Neuronal stem cell (in vitro differentiated cells): ENCODE measurements at regions not wholly inside any gene's neighbourhood (a gene's known extent, or its start where the extent isn't known, plus 50 kb on each side); places are given as distances from the start of the nearest gene placed in this dataset.

ENCODE experiments used
- DNase-seq: peaks from one replicate; pipeline ENCODE4 v3.0.0-alpha.2; 2013; ENCODE audit warnings: low spot score
- H2AFZ ChIP-seq: one replicate; pipeline ENCODE4 v1.6.1; 2013; ENCODE audit warnings: mild to moderate bottlenecking, low read length, inconsistent platforms
- H2AK5ac ChIP-seq: 2 replicates; pipeline ENCODE4 v1.6.1; 2013; ENCODE audit warnings: low read depth, mild to moderate bottlenecking, inconsistent platforms, low read length, moderate library complexity, mixed read lengths
- H2BK120ac ChIP-seq: 2 replicates; pipeline ENCODE4 v1.6.1; 2013; ENCODE audit warnings: low read depth, mild to moderate bottlenecking, inconsistent platforms, low read length, moderate library complexity, mixed read lengths
- H2BK12ac ChIP-seq: one replicate; pipeline ENCODE4 v1.6.1; 2013; ENCODE audit warnings: low read length, inconsistent platforms
- H2BK15ac ChIP-seq: 2 replicates; pipeline ENCODE4 v1.6.1; 2013; ENCODE audit warnings: mild to moderate bottlenecking, low read length, inconsistent platforms, mixed read lengths
- H2BK5ac ChIP-seq: one replicate; pipeline ENCODE4 v1.6.1; 2013; ENCODE audit warnings: inconsistent platforms, mild to moderate bottlenecking, low read length, moderate library complexity
- H3K14ac ChIP-seq: one replicate; pipeline ENCODE4 v1.6.1; 2013; ENCODE audit warnings: low read length, inconsistent platforms
- H3K18ac ChIP-seq: 2 replicates; pipeline ENCODE4 v1.6.1; 2013; ENCODE audit warnings: low read length, inconsistent platforms
- H3K23ac ChIP-seq: 2 replicates; pipeline ENCODE4 v1.6.1; 2013; ENCODE audit warnings: low read depth, mild to moderate bottlenecking, mixed read lengths, low read length, inconsistent platforms; ENCODE audit not compliant: poor library complexity
- H3K27ac ChIP-seq: replicated peaks from 3 replicates; pipeline ENCODE4 v1.5.1; 2013; ENCODE audit warnings: low read length, inconsistent platforms
- H3K27me3 ChIP-seq, 3 experiments: 2 replicates each; pipeline ENCODE4 v1.6.1; 2013; ENCODE audit warnings: low read length in 3 of 3, mild to moderate bottlenecking in 2 of 3, inconsistent platforms in 1 of 3, low read depth in 1 of 3, mixed read lengths in 1 of 3, moderate library complexity in 1 of 3; ENCODE audit not compliant: control insufficient read depth in 3 of 3, insufficient read depth in 3 of 3
- H3K36me3 ChIP-seq, 2 donors: replicated peaks in 1 of 2; 2 replicates each; pipeline ENCODE4 v1.6.1; 2013; ENCODE audit warnings: low read length in 2 of 2; ENCODE audit not compliant: control insufficient read depth in 2 of 2, insufficient read depth in 2 of 2
- H3K4ac ChIP-seq: 2 replicates; pipeline ENCODE4 v1.6.1; 2013; ENCODE audit warnings: inconsistent platforms, mild to moderate bottlenecking, low read length, moderate library complexity
- H3K4me1 ChIP-seq, 2 donors: 1 replicate in 1 of 2; 2 replicates in 1 of 2; pipeline ENCODE4 v1.6.1; 2013; ENCODE audit warnings: low read length in 2 of 2, low read depth in 1 of 2; ENCODE audit not compliant: control insufficient read depth in 2 of 2, insufficient read depth in 1 of 2
- H3K4me2 ChIP-seq: one replicate; pipeline ENCODE4 v1.6.1; 2013; ENCODE audit warnings: mild to moderate bottlenecking, low read length, inconsistent platforms; ENCODE audit not compliant: insufficient read depth, poor library complexity, severe bottlenecking
- H3K4me3 ChIP-seq, 2 donors: 2 replicates each; pipeline ENCODE4 v1.5.1; 2013; ENCODE audit warnings: low read length in 2 of 2, mild to moderate bottlenecking in 2 of 2, inconsistent platforms in 1 of 2, moderate library complexity in 1 of 2
- H3K79me1 ChIP-seq: one replicate; pipeline ENCODE4 v1.6.1; 2013; ENCODE audit warnings: low read depth, mild to moderate bottlenecking, inconsistent platforms, low read length, moderate library complexity
- H3K9ac ChIP-seq: one replicate; pipeline ENCODE4 v1.6.1; 2013; ENCODE audit warnings: mild to moderate bottlenecking, low read depth, low read length, inconsistent platforms; ENCODE audit not compliant: poor library complexity
- H3K9me3 ChIP-seq, 2 donors: replicated peaks in 1 of 2; 2 replicates each; pipeline versions ENCODE3 to v1.6.1; 2013; ENCODE audit warnings: low read length in 2 of 2, mild to moderate bottlenecking in 2 of 2, inconsistent platforms in 1 of 2, low read depth in 1 of 2, mixed read lengths in 1 of 2, moderate library complexity in 1 of 2; ENCODE audit not compliant: control insufficient read depth in 2 of 2, insufficient read depth in 1 of 2
- H4K8ac ChIP-seq: one replicate; pipeline ENCODE4 v1.6.1; 2013; ENCODE audit warnings: low read depth, mild to moderate bottlenecking, inconsistent platforms, low read length, moderate library complexity
- H4K91ac ChIP-seq: one replicate; pipeline ENCODE4 v1.6.1; 2013; ENCODE audit warnings: low read length, low read depth, mild to moderate bottlenecking, inconsistent platforms; ENCODE audit not compliant: poor library complexity
- WGBS, 2 donors: extraction: QIAGEN DNeasy Blood & Tissue Kit; methylation state at CpG; one replicate each; pipeline ENCODE4 v1.1.7; 2013; ENCODE audit warnings: missing lambda C conversion rate in 2 of 2, mixed read lengths in 1 of 2; ENCODE audit not compliant: insufficient read length in 2 of 2, insufficient replicate concordance in 1 of 2; ENCODE audit errors: extremely low coverage in 2 of 2; 5-methylcytosine and 5-hydroxymethylcytosine counted together

DNA sequence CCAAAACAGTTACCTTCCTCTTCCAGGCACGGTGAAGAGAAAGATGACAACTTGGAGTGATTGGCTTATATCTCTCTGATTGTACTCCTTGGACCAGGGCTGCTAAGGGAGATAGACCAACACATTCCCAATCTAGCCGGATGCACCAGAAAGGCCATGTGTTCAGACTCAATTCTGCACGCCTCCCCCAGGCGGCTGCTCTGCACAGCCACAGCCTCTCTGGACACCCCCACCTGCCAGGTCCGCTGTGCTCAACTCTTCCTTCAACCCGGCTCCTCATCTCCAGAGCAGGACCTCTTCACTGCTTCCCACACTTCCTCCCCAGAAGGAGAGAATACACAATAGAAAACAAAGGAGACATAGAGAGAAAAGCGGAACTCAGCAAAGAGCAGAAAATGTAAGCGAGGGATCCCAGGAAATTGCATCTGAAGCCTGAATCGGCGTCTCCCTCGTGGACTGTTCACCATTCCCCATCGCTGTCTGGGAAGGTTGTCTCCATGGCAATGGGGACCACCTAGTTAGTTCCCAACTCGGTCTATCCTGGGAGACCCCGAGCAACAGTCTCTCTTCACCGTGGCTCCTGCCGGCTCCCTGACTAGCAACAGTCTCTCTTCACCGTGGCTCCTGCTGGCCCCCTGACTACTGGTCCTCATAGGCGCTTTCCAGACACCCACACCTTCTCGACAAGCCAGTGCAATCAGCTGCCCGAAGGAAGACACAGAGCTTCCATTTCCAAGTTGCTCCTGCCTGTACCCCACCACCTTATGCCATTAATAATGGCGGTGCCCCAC lies 361.7 kb upstream of the MYT1L start:
- H2AFZ ChIP-seq = no peak overlapping the region
- H3K23ac ChIP-seq = no peak overlapping the region
- H3K36me3 ChIP-seq = no peaks in the 10 kb centered on the region
- no peak overlapping the region for H4K8ac ChIP-seq
- H4K91ac ChIP-seq = no peak overlapping the region
- H2BK12ac ChIP-seq = no peak overlapping the region
- no peak overlapping the region for H3K4me2 ChIP-seq
- no peak overlapping the region for H3K27ac ChIP-seq
- H3K4ac ChIP-seq = no peak overlapping the region
- peaks cover 0 to 5% (median 0%) of the 10 kb centered on the region in 3 experiments for H3K27me3 ChIP-seq
- no peak overlapping the region for H2BK15ac ChIP-seq
- no peaks in the 10 kb centered on the region for H3K9me3 ChIP-seq
- no peak overlapping the region for H3K4me3 ChIP-seq
- H2AK5ac ChIP-seq = peak overlapping the region; percentile 56
- no peak overlapping the region for H3K9ac ChIP-seq
- peaks cover 0 to 3% of the 10 kb centered on the region in 2 donors for H3K4me1 ChIP-seq
- DNase-seq = no peak
- no CpG with 5 or more reads among the region's 21 CpGs for WGBS, 2 donors
- no peak overlapping the region for H2BK5ac ChIP-seq
- no peak overlapping the region for H3K14ac ChIP-seq
- H3K18ac ChIP-seq = no peak overlapping the region
- H3K79me1 ChIP-seq = no peaks in the 10 kb centered on the region
- no peak overlapping the region for H2BK120ac ChIP-seq

DNA sequence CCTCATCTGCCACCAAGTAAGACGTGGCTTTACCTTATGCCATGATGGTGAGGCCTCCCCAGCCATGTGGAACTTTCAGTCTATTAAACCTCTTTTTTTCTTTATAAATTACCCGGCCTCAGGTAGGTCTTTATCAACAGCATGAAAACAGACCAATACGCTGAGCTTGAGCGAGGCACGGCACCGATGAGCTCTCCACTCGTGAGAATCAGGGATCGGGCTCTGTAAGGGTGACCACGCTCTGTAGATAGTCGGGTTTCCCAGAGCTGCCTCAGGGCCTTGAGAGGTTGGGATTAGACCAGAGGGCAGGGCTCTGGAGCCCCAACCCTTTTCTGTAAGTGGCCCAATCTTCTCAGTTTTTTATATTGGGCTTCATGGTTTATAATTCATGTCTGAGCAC lies 360.3 kb upstream of the MYT1L start:
- H3K27me3 ChIP-seq = peaks cover 0 to 5% (median 0%) of the 10 kb centered on the region in 3 experiments
- H2BK15ac ChIP-seq = no peak overlapping the region
- no peak overlapping the region for H4K8ac ChIP-seq
- no peak overlapping the region for H3K4me3 ChIP-seq
- H2BK120ac ChIP-seq = no peak overlapping the region
- H2AK5ac ChIP-seq = peak overlapping the region; percentile 20
- WGBS, 2 donors = no CpG with 5 or more reads among the region's 10 CpGs
- no peak overlapping the region for H3K27ac ChIP-seq
- H3K4me1 ChIP-seq = peaks cover 0 to 4% of the 10 kb centered on the region in 2 donors
- no peak overlapping the region for H3K14ac ChIP-seq
- DNase-seq = no peak
- H3K4me2 ChIP-seq = no peak overlapping the region
- no peaks in the 10 kb centered on the region for H3K9me3 ChIP-seq
- H3K36me3 ChIP-seq = no peaks in the 10 kb centered on the region
- no peak overlapping the region for H2AFZ ChIP-seq
- H4K91ac ChIP-seq = no peak overlapping the region
- H3K18ac ChIP-seq = no peak overlapping the region
- no peak overlapping the region for H3K23ac ChIP-seq
- no peak overlapping the region for H2BK5ac ChIP-seq
- no peaks in the 10 kb centered on the region for H3K79me1 ChIP-seq
- H2BK12ac ChIP-seq = no peak overlapping the region
- no peak overlapping the region for H3K9ac ChIP-seq
- H3K4ac ChIP-seq = no peak overlapping the region

DNA sequence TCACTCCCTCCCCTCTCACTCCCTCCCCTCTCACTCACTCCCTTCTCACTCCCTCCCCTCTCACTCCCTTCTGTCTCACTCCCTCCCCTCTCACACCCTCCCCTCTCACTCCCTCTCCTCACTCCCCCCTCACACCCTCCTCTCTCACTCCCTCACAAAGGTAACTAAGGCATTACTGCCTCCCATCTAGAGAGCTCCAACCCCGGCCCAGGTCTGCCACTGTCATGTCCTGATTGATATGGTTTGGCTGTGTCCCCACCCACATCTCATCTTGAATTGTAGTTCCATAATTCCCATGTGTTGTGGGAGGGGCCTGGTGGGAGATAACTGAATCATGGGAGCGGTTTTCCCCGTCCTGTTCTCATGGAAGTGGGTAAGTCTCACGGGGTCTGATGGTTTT lies 359.9 kb upstream of the MYT1L start:
- no peaks in the 10 kb centered on the region for H3K79me1 ChIP-seq
- no peak overlapping the region for H3K4me2 ChIP-seq
- peaks cover 0 to 5% (median 0%) of the 10 kb centered on the region in 3 experiments for H3K27me3 ChIP-seq
- no peak overlapping the region for H2BK12ac ChIP-seq
- H2AFZ ChIP-seq = no peak overlapping the region
- DNase-seq = no peak
- H3K36me3 ChIP-seq = no peaks in the 10 kb centered on the region
- H4K91ac ChIP-seq = no peak overlapping the region
- H2AK5ac ChIP-seq = no peak overlapping the region
- H2BK120ac ChIP-seq = no peak overlapping the region
- no peak overlapping the region for H3K14ac ChIP-seq
- H3K9ac ChIP-seq = no peak overlapping the region
- no CpG with 5 or more reads among the region's 4 CpGs for WGBS, 2 donors
- no peak overlapping the region for H2BK15ac ChIP-seq
- no peak overlapping the region for H3K23ac ChIP-seq
- H3K9me3 ChIP-seq = no peaks in the 10 kb centered on the region
- H3K27ac ChIP-seq = no peak overlapping the region
- no peak overlapping the region for H3K4me3 ChIP-seq
- H3K4me1 ChIP-seq = peaks cover 0 to 4% of the 10 kb centered on the region in 2 donors
- no peak overlapping the region for H3K4ac ChIP-seq
- no peak overlapping the region for H3K18ac ChIP-seq
- no peak overlapping the region for H4K8ac ChIP-seq
- no peak overlapping the region for H2BK5ac ChIP-seq

DNA sequence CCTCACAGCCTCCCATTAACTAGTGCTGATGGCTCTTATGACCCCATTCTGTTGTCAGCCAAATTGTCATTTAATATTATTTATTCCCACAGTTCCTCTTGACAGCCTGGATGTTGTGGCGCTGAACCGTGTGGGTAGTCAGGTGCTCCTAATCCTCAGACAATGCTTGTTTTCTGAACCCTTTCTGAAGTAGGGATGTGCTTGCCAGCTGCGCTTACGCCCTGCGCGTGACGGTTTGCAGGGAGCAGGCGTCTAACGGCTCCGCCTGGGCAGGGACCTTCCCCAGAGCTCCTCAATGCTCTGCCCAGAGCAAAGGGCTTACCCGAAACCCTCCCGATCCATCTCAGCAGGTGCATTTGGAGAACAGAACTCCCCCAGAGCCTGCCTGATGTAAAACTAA lies 358.2 kb upstream of the MYT1L start:
- no peaks in the 10 kb centered on the region for H3K9me3 ChIP-seq
- H4K91ac ChIP-seq = no peak overlapping the region
- no peak overlapping the region for H2BK15ac ChIP-seq
- WGBS, 2 donors = no CpG with 5 or more reads among the region's 12 CpGs
- no peak overlapping the region for H3K9ac ChIP-seq
- no peak overlapping the region for H3K4me3 ChIP-seq
- no peak overlapping the region for H3K4ac ChIP-seq
- no peak overlapping the region for H3K27ac ChIP-seq
- H3K79me1 ChIP-seq = no peaks in the 10 kb centered on the region
- no peak for DNase-seq
- H2BK12ac ChIP-seq = no peak overlapping the region
- no peaks in the 10 kb centered on the region for H3K36me3 ChIP-seq
- H2AFZ ChIP-seq = no peak overlapping the region
- H2BK5ac ChIP-seq = no peak overlapping the region
- no peak overlapping the region for H4K8ac ChIP-seq
- no peak overlapping the region for H3K14ac ChIP-seq
- no peak overlapping the region for H3K23ac ChIP-seq
- no peak overlapping the region for H2BK120ac ChIP-seq
- peaks cover 0 to 1% of the 10 kb centered on the region in 2 donors for H3K4me1 ChIP-seq
- no peak overlapping the region for H2AK5ac ChIP-seq
- no peak overlapping the region for H3K4me2 ChIP-seq
- H3K27me3 ChIP-seq = no peaks in the 10 kb centered on the region
- H3K18ac ChIP-seq = no peak overlapping the region
